ENCODE measurements at regions not wholly inside any gene's neighbourhood (a gene's known extent, or its start where the extent isn't known, plus 50 kb on each side); places are given as distances from the start of the nearest gene placed in this dataset.

DNA sequence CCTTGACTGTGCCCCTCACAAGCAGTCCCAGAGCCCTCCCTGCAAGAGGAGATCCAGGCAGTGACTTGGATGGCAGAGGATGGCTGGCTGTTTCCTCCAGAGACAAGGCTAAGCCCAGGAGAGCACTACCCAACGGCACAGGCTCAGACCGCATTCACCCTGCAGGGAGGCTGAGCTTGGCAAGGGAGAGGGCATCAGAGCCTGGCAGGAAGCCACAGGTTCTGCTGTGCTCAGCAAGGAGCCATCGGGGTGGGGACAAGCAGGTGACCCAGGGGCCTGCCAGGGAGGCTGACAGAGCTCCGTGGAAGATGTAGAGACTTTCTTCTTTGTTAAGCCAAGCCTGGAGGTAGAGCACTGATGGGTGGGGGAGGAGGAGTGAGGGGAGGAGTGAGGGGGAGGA, 159.2 kb upstream of the CST7 start:
- DNase-seq (ENCODE audit: low read depth in 4 of 4, low spot score in 3 of 4) = no peak

DNA sequence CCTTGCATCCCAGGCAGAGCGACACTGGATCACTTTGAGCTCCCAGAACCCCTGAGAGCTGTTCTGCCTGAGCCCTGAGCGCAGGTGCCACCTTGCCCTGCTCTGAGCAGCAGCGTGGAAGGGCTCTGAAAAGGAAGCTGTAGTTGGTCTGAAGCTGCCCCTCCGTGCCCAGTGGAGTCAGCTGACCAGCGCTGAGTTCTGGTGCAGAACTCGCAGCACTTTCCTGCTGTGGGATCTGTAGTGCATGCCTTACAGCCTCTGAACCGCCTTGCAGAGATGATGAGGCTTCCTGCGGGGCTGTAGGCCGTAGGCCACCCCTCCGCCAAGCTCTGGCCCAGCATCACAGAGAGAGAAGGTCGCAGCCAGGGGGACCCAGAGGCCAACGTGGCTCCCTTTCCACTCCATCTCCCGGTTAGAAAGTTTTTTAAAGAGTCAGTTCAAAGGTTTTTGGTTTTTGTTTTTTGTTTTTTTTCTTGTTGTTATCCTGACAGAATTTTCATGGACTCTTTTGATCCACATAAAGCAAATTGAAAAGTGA, 158.3 kb upstream of the CST7 start:
- DNase-seq (ENCODE audit: low read depth in 4 of 4, low spot score in 3 of 4) = no peak

DNA sequence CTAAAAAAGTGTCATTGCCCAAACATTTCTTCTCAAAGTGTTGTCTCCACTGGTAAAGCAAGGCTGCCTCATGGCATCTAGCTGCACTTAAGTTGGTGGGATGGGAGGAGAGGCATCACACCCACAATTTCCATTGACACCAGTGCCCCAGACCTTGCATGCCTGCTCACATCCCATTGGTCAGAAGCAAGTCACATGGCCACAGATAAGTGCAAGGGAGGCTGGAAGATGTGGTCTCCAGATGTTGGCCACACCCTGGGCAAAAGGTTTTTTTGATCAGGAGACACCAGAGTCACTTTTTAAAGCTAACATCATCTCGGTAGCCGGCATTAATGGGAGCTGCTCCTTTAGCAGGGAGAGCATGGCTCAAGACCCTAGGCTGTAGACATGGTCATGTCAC, 157.1 kb upstream of the CST7 start:
- no peak for DNase-seq (ENCODE audit: low read depth in 4 of 4, low spot score in 3 of 4)

DNA sequence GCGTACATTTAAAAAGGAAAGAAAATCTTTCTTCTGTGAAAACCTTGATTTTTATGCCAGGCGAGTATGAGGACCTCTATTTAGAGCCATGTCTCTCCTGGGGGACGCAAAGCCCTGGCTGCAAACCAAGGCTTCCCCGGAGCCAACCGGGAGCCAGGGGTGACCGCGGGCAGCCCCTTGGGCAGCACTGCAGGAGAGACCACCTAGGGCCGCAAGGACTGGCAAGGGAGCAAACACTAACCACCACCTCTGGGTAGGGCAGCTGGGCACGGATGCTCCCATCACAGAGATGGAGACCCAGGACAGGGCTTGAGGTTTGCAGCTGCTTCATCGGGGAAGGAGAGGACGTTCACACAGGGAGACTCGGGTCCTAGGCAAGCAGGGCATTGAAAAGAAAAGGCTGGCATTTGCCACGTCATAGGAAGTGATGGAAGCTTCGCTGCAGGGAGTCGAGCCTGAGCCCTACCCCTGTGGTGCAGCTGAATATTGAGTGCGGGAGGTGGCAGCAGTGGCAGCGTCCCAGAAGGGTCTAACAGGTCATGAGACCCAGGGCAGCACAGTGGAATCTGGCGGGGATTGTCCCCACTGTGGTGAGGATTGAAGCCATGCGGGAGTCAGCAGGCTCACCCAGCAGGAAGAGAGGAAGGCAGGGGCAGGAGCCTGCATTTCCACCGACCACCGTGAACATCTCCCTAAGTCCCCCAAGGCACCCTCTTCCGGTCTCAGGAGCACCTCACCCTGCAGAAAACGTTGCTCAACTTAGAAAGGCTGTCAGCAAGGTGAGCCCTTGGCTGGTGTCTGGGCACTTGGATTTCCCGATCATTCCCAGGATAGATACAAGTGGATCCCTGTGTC, 156.2 kb upstream of the CST7 start:
- DNase-seq (ENCODE audit: low read depth in 4 of 4, low spot score in 3 of 4) = no peak

DNA sequence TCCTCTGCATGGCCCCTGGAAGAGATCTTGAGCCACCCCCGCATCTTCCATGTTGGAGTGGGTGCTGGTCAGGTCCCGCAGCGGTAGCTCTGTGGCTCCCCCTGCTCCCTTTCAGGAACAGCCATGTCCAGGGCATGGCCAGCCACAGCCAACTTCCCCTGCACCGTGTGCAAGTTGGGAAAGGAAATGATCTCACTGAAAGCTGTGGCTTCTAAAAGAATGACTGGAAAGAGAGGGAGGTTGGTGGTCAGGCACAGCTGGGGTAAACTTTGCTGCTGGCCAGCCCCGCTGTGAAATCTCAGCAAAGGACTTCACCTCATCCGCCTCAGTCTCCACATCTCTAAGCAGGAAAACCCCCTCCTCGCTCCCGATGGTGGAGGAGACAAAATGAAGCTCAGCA, 153.6 kb upstream of the CST7 start:
- DNase-seq (ENCODE audit: low read depth in 4 of 4, low spot score in 3 of 4) = no peak

DNA sequence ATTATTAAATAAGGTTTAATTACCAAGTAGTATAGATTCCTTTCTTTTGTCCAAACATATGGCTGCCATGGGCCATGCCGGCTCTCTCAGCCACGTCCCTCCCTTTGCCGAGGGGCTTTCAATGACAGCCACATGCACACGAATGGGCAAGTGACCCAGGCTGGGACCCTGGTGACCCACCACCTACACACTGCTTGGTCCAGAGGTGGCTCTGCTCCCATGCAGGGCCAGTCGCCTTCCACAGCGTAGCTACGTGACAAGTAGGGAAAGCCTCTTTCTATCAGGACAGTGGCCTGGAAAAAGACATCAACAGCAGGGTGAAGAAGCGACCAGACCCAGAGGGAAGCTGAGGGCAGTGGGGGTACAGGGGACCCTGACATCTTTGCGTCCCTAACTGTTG, 152.8 kb upstream of the CST7 start:
- DNase-seq (ENCODE audit: low read depth in 4 of 4, low spot score in 3 of 4) = no peak

DNA sequence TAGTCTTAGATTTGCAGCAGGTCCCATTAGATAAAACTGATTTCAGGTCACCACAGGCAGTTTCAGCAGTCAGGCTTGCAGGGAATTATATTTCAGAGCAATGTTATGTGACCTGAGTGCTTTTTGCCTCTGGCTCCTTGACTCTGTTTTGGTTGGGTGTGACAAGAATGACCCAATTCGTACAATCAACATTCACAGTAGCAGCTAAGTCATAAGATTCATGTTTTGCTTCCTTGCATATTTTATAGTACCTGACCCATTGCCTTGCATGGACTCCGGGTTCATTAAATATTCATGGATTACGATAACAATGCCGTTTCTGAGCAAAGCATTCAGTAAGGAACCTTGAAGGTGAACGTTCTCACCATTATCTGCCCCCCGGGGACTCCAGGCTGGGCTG, 152.0 kb upstream of the CST7 start:
- DNase-seq (ENCODE audit: low read depth in 4 of 4, low spot score in 3 of 4) = no peak

DNA sequence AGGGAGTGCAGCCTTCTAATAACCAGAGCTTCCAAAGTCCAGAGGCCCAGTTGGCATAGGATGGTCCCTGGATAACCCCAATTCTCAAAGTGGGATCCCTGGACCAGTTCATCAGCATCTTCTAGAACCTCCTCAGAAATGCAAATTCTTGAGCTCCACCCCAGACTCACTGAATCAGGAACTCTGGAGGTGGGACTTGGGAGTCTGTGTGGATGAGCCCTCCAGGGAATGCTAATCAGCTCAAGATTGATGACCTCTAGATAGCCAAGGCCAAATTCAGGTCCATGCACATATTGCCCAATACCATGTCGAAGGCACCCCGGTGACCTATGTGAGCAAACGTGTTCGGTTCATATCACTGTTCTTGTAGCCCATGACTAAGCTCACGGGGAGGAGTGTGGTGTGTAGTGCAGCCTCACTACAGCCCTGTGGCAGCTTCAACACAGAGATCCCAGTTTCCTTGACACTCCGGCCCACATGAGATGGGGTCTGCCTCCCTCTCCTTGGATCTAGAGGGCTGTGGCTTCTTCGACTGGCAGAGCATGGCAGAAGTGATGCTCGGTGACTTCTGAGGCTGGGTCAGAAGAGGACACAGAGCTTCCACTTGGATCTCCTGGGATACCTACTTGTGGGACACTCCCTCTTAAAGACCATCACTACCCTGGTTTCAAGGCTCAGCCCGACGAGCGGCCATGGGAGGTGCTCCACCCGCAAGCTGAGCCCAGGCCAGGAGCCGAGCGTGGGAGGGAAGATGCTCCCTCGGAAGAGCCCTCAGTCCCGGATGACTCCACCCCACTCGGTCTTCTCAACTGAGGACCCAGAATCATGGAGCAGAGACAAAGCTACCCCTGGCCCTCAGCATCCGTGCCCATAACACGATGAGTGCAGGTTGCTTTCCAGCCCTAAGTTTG, 151.1 kb upstream of the CST7 start:
- DNase-seq (ENCODE audit: low read depth in 4 of 4, low spot score in 3 of 4) = no peak

DNA sequence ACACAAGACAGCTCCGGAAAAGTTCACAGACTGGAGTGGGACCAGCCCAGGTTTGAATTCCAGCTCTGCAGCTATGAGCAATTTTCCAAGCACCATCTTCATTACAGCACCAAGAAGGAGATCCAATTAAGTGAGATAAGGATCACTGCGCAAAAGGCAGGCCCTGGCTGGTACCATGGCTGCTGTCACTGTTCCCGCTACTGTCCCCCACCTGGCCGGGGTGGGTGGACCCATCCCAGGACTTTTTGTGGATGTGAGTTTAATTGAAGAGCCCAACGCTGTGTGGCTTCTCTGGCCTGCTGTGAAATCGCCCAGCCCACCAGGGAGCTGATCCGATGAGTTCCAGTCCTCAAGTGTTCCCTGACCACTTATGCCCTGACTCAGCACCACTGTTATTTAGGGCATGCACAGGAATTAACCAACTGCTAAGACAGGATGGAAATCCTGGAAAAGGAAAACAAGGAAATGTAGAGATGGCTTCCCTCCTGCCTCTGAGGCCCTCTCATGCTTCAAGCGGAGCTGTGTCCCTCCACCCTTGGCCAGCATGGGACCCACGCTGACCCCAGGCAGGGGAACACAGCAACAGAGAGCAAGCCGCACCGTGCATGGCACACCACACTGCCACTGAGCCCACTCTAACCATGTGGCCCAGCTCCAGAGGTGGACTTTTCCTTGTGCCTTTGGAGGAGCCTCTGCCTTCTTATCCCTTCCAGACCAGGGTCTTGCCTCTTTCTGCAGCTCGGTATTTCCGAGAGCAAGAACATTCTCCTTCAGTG, 150.0 kb upstream of the CST7 start:
- DNase-seq (ENCODE audit: low read depth in 4 of 4, low spot score in 3 of 4) = no peak

DNA sequence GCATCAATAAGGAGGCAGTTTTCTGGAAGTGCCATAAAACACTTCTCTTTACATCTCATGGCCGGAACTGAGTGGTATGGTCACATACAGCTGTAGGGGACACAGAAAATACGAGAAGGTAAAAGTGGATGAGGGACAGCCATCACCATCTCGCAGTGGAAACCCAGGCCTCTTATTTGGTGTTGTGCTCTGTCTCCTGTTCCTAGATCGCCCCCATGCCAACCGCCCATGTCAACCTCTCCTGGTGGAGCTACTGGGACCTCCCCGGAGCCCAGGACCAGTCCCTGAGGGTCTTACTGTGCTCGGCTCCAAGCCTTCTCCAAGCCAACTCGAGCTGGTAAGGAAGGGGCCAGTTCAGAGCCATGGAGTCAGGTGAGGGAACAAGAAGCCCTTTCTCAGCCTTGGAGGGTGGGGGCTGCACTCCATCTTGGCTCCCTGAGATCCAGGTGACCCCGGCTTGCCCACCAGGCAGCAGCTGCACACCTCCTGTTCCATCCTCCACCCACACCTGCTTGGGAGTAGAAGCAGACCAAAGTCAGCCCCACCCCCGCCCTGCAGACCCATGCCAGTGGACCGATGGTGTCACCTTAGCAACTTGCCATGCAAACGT, 149.0 kb upstream of the CST7 start:
- DNase-seq (ENCODE audit: low read depth in 4 of 4, low spot score in 3 of 4) = no peak

DNA sequence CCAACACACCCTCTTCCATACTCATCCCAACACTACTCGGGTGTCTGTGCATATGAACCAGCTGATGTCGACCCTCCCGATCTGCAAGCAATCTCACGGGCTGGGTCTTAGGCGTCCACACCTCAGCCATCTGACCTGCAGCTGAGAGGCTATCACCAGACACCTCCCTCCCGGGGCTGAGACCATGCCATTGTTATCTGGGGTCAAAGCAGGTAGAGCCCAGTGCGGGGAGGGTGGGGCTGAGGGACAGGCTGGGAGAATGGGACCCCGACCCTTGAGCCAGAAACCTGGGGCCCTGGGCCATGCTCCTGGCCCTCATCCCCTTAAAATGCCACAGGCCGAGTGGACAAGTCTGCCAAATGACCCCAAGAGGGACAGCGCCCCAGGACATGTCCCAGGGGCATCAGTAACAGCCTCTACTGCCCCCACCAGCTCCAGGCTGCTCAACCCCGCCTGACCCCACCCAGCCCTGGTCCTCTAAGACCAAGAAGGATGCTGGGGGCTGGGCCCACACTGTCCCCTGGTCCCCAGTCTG, 146.7 kb upstream of the CST7 start:
- no peak for DNase-seq (ENCODE audit: low read depth in 4 of 4, low spot score in 3 of 4)

DNA sequence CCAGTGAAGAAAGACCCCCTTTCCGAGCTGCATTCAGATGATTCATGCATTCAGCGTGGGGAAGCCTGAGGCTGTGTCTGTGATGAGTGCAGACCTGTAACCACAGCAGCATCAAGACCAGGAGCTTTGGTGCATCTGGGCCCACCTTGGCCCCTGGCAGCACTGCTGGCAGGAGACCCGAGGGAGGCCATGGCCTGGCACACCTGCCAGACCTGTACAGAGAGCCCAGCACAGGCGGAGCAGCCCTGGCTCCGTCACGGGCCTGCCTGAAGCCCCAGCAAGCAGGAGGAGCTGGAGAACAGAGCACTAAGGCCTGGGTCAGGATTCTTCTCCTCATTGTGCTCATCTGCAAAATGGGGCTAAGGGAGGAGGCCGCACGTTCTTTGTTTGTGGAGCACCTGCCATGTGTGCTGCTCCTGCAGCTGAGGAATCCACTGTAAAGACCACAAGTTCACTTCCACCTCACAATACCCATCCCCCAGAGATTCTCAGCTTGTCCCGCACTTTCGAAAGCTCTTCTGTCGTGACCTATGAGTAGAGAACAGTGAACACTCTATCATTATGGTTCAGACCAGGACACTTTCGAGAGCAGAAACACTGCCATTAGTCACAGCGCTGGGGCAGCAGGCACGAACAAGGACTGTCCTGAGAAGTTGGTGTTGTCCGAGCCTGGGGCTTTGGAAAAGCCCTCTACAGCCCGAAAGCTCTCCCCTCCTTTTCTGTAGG, 144.4 kb upstream of the CST7 start:
- DNase-seq (ENCODE audit: low read depth in 4 of 4, low spot score in 3 of 4) = no peak

DNA sequence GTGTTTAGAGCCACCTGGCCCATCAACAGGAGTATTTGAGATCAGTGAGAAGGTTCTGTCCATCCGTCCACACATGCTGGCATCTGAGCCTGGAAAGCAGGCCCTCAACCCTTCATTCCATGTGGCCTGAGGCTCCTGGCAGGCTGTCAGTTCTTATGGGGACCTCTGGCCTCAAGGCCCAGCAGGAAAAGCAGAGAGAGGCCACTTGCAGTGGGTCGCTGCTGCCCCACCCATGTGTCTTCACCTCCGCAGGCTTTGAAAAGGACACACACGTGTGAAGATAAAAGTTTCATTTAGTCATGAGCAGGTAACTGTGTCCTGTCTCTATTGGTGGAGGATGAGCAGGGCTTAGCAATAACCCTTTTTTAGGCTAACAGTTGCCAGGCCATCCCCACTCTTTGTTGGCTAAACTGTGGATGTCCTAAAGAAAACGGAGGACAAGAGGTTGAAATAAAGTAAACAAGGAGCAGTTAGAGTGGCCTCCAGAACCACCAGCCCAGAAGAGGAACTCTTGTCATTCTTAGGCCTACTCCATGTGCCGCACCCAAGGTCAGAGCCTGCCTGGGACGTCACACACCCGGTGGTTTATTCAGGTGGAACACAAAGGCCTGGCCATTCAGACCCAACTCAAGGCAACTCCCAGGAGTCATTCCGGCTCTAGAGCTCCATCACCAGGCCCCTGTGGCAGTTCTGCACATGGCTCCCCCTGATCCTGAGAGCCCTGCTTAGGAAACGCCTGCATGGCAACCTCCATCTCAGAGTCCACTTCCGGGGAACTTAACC, 143.4 kb upstream of the CST7 start:
- DNase-seq (ENCODE audit: low read depth in 4 of 4, low spot score in 3 of 4) = no peak

DNA sequence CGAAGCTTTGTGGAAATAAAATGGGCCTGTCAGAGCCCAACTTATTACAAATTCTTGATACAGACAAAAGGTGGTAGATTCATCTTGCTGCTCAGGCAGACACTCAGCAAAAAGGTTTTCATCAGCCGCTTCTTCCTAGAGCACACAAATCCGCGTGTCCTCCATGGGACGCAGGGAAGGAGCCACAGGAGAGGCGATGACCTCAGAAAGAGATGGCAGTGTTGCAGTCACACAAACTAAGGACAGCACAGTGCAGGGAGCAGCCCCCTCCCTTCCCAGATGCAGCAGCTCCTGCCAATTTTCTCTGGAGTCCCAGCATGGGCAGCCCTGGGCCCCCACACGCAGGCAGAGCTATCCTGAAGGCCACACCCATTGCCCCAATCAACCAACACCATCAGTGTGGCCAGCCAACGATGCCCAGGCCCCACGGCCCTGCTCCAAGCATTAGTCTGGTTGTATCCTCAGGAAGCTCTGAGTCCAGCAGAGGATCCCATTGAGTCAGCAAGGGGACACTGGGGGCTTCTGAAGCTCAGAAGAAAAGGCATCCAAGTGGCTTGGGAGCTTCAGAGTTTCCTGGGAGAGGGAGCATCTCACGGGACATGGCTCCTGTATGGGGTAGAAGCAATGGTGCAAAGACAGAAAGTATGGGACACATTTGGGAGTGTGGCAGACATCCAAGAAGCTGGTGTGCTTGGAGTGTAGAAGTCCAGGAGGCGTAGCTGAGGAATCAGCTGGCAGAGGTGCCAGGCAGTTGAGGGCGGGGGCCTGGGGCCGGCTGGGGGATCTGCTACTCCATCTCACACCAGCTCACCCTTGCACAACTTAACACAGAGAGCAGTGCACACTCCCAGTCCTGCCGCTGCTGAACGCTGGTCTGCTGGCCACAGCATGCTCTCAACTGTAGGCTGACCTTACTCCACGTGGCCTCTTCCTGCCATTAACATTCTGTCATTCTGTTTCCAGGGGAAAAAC, 142.1 kb upstream of the CST7 start:
- no peak for DNase-seq (ENCODE audit: low read depth in 4 of 4, low spot score in 3 of 4)

DNA sequence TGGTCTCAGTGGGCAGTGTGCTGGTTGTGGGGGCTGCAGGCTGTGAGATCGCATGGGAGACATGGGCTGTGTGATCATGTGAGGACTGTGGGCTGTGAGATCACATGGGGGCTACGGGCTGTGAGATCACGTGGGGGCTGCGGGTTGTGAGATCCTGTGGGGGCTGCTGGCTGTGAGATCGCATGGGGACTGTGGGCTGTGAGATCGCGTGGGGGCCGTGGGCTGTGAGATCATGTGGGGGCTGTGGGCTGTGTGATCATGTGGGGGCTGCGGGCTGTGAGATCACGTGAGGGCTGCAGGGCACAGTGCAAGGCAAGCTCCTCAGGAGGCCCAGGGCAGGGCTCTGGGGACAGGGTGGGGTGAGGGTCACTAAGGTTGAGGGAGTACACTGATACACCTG, 140.5 kb upstream of the CST7 start:
- DNase-seq (ENCODE audit: low read depth in 4 of 4, low spot score in 3 of 4) = no peak

DNA sequence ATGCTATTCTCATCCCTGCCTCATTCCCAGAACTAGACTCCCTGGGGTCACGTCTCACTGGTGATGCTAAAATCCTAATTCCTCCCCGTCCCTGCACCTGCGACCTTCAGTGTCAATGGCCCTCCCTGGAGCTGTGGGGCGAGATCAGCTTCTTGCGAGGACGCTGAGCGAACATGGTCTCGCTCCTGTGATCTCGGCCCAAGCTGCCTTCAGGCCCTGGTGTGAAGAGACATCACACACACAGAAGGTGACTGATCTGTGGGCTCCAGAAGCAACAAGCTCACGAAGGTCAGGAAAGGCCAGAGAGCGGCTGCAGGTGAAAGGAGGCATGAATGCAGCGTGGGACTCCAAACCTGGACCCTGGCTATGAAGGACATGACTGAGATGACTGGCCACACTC, 139.5 kb upstream of the CST7 start:
- no peak for DNase-seq (ENCODE audit: low read depth in 4 of 4, low spot score in 3 of 4)

DNA sequence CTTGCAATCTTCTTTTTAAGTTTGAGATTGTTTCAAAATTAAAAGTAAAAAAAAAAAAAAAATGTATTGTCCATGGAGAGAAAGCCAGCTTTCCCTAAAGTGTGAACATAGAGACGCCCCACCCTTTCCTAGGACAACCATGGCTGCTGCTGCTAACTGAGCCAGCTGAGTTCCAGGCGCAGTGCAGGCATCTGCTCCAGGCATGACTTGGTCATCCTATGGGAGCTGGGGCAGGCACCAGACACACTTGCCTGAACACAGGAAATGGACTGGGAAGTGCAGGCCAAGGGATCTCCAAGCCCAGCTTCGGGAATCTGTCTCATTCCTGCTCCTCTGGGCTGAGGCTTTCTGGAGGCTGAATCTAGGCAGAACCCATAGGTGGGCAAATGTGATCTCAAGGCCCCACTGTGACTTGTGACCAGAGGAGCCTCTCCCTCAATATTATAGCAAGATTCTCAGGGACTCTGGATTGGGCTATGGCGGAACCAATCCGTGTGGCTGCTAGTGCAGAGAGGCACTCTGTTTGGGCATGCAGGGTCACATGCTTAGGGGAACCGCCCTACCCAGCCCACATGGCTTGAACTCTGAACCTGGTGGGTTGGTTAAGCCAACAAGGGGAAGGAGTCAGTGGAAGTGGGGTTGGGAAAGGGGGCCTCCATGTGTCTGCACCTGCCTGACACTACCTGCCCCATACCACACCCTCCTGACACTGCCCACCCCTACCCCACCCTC, 138.2 kb upstream of the CST7 start:
- DNase-seq (ENCODE audit: low read depth in 4 of 4, low spot score in 3 of 4) = no peak
